ENCODE measurements at regions not wholly inside any gene's neighbourhood (a gene's known extent, or its start where the extent isn't known, plus 50 kb on each side); places are given as distances from the start of the nearest gene placed in this dataset.
"Not testable (repeated sequence)": the region's sequence is repeated elsewhere in the genome, so short reads cannot be mapped to it uniquely, and the experiment has no call there.

GRCh38 chr14:80055667-80056496 lies 155.4 kb downstream of the DIO2 start:
- peak; percentile 85 for DNase-seq (ENCODE audit: low spot score)

- peak; percentile 98 for DNase-seq (ENCODE audit: low spot score)
These were observed 156.1 kb downstream of the DIO2 start for GRCh38 chr14:80055226-80055625.

GRCh38 chr14:80054020-80054419 lies 157.3 kb downstream of the DIO2 start:
- DNase-seq (ENCODE audit: low spot score): no peak

- DNase-seq (ENCODE audit: low spot score): no peak
These were observed 162.2 kb downstream of the DIO2 start for GRCh38 chr14:80049055-80049454.

- DNase-seq (ENCODE audit: low spot score): peak; percentile 88
These were observed 163.5 kb downstream of the DIO2 start for GRCh38 chr14:80047761-80048160.

GRCh38 chr14:80037349-80037748 lies 174.0 kb downstream of the DIO2 start:
- no peak for DNase-seq (ENCODE audit: low spot score)

GRCh38 chr14:80024417-80024816 lies 186.9 kb downstream of the DIO2 start:
- DNase-seq (ENCODE audit: low spot score): no peak

GRCh38 chr14:80018476-80018875 lies 192.8 kb downstream of the DIO2 start:
- DNase-seq (ENCODE audit: low spot score): not testable (repeated sequence)

- DNase-seq (ENCODE audit: low spot score): no peak
These were observed 193.5 kb downstream of the DIO2 start for GRCh38 chr14:80017795-80018194.

GRCh38 chr14:80010245-80010644 lies 201.1 kb downstream of the DIO2 start:
- DNase-seq (ENCODE audit: low spot score): not testable (repeated sequence)

GRCh38 chr14:80005561-80005960 lies 205.7 kb downstream of the DIO2 start:
- DNase-seq (ENCODE audit: low spot score): no peak

GRCh38 chr14:80004871-80005270 lies 206.4 kb downstream of the DIO2 start:
- DNase-seq (ENCODE audit: low spot score): no peak

GRCh38 chr14:80003138-80003537 lies 208.2 kb downstream of the DIO2 start:
- DNase-seq (ENCODE audit: low spot score): no peak

- no peak for DNase-seq (ENCODE audit: low spot score)
These were observed 213.6 kb downstream of the DIO2 start for GRCh38 chr14:79997509-79998208.

GRCh38 chr14:79992407-79993198 lies 218.7 kb downstream of the DIO2 start:
- no peak for DNase-seq (ENCODE audit: low spot score)

- no peak for DNase-seq (ENCODE audit: low spot score)
These were observed 219.4 kb downstream of the DIO2 start for GRCh38 chr14:79991866-79992265.

- DNase-seq (ENCODE audit: low spot score): no peak
These were observed 221.3 kb downstream of the DIO2 start for GRCh38 chr14:79989990-79990389.

- peak; percentile 5 for DNase-seq (ENCODE audit: low spot score)
These were observed 225.1 kb downstream of the DIO2 start for GRCh38 chr14:79986251-79986650.

- DNase-seq (ENCODE audit: low spot score): peak; percentile 13
These were observed 239.1 kb downstream of the DIO2 start for GRCh38 chr14:79972230-79972629.

GRCh38 chr14:79971330-79971729 lies 240.0 kb downstream of the DIO2 start:
- no peak for DNase-seq (ENCODE audit: low spot score)

GRCh38 chr14:79967453-79967852 lies 243.9 kb downstream of the DIO2 start:
- no peak for DNase-seq (ENCODE audit: low spot score)

- no peak for DNase-seq (ENCODE audit: low spot score)
These were observed 244.3 kb downstream of the DIO2 start for GRCh38 chr14:79967001-79967400.

- no peak for DNase-seq (ENCODE audit: low spot score)
These were observed 245.4 kb downstream of the DIO2 start for GRCh38 chr14:79965896-79966295.
